Suprapubic skin (tissue), 4 donors: ENCODE measurements at regions not wholly inside any gene's neighbourhood (a gene's known extent, or its start where the extent isn't known, plus 50 kb on each side); places are given as distances from the start of the nearest gene placed in this dataset.

Source experiments
- DNase-seq, 2 donors: peaks; one replicate each; pipeline ENCODE4 v3.0.0-alpha.2; 2019; ENCODE audit warnings: low spot score in 2 of 2
- H3K27ac ChIP-seq: fragments of 200-600 bp; sonication (generic); one replicate; pipeline ENCODE4 v1.5.1; 2019
- H3K27me3 ChIP-seq: fragments of 200-600 bp; sonication (generic); one replicate; pipeline ENCODE4 v1.5.1; 2019
- H3K36me3 ChIP-seq: fragments of 200-600 bp; sonication (generic); one replicate; pipeline ENCODE4 v1.5.1; 2019
- H3K4me1 ChIP-seq: fragments of 200-600 bp; sonication (generic); one replicate; pipeline ENCODE4 v1.5.1; 2019
- H3K4me3 ChIP-seq: fragments of 200-600 bp; sonication (generic); one replicate; pipeline ENCODE4 v1.5.1; 2019; ENCODE audit warnings: mild to moderate bottlenecking
- H3K9me3 ChIP-seq: fragments of 200-600 bp; sonication (generic); one replicate; pipeline ENCODE4 v1.5.1; 2019
- CTCF ChIP-seq, 2 donors: fragments of 200-600 bp in 1 of 2; fragments of 450-650 bp in 1 of 2; sonication (generic) in 1 of 2; IDR thresholded peaks; one replicate each; pipeline ENCODE4 v1.5.1; 2016 to 2019; ENCODE audit warnings: antibody characterized with exemption in 2 of 2, mild to moderate bottlenecking in 1 of 2, moderate library complexity in 1 of 2
- EP300 ChIP-seq: sonication (generic); formaldehyde crosslinking; IDR thresholded peaks from one replicate; pipeline ENCODE4 v1.6.1; 2017; ENCODE audit warnings: antibody characterized with exemption
- POLR2A ChIP-seq, 2 donors: fragments of 450-650 bp; IDR thresholded peaks; one replicate each; pipeline ENCODE4 v1.6.1; 2017; ENCODE audit warnings: antibody characterized with exemption in 2 of 2, mild to moderate bottlenecking in 2 of 2, moderate library complexity in 2 of 2
- POLR2AphosphoS5 ChIP-seq, 3 donors: sonication (generic); formaldehyde crosslinking; IDR thresholded peaks; one replicate each; pipeline ENCODE4 v1.6.1; 2017; ENCODE audit warnings: antibody characterized with exemption in 3 of 3
- WGBS: methylation state at CpG from one replicate; pipeline ENCODE4 v1.1.5; 2018; 5-methylcytosine and 5-hydroxymethylcytosine counted together

- peaks cover 80% of the 10 kb centered on the region for H3K27me3 ChIP-seq
- H3K4me1 ChIP-seq, result peaks cover 5% of the 10 kb centered on the region
- H3K27ac ChIP-seq, result no peak overlapping the region
- H3K36me3 ChIP-seq, result no peaks in the 10 kb centered on the region
- no peak for DNase-seq
- WGBS, result 66% methylated on average over 9 of the region's 9 CpGs
- no peaks in the 10 kb centered on the region for H3K9me3 ChIP-seq
- no peak overlapping the region for H3K4me3 ChIP-seq
- TF ChIP-seq EP300, result no peak
- no peak for TF ChIP-seq POLR2A (IDR thresholded peaks at IDR 0.05)
- no peak for TF ChIP-seq CTCF (IDR thresholded peaks at IDR 0.05)
- TF ChIP-seq POLR2AphosphoS5 (IDR thresholded peaks at IDR 0.05), result no peak
These were observed 358.8 kb downstream of the C16orf95 start for GRCh38 chr16:86958423-86958822.

DNA sequence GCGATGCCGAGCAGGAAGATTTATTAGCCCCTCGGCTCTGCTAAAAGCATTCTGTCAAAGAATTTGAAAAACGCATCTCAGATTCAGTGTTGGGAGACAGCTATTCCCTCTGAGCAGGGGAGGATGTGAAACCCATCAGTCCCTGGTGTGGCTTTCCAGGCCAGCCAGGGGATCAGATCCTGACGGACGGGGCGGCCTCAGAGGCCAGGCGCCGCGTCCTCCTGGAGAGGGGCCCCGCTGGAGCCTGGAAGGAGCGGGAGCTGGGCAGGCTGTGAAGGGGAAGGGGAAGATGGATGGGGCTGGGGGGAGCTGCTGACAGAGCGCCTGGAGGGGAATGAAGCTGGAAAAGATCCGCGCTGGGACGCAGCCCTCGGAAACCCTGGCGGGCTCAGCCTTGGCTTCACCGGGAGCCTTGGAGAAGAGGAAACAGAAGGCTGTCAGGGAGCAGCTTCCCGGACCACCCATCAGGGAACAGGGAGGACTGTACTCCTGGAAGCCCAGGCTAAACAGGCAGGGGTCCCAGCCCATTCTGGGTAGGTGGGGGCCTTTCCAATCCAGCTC lies 358.0 kb downstream of the C16orf95 start:
- H3K36me3 ChIP-seq, result no peaks in the 10 kb centered on the region
- H3K4me1 ChIP-seq, result peaks cover 5% of the 10 kb centered on the region
- WGBS, result 30% methylated on average over 17 of the region's 20 CpGs
- no peak overlapping the region for H3K4me3 ChIP-seq
- no peak overlapping the region for H3K27ac ChIP-seq
- no peak for TF ChIP-seq POLR2A (IDR thresholded peaks at IDR 0.05)
- TF ChIP-seq POLR2AphosphoS5 (IDR thresholded peaks at IDR 0.05), result no peak
- TF ChIP-seq CTCF (IDR thresholded peaks at IDR 0.05), result no peak
- no peak for TF ChIP-seq EP300
- peaks cover 82% of the 10 kb centered on the region for H3K27me3 ChIP-seq
- no peak for DNase-seq
- H3K9me3 ChIP-seq, result no peaks in the 10 kb centered on the region

- Histone ChIP-seq H3K9me3 (no peaks in the 10 kb centered on the region), H3K4me1 (peaks cover 5% of the 10 kb centered on the region), H3K27me3 (peaks cover 87% of the 10 kb centered on the region), H3K36me3 (no peaks in the 10 kb centered on the region), H3K27ac (no peak overlapping the region), H3K4me3 (no peak overlapping the region)
- TF ChIP-seq POLR2A (IDR thresholded peaks at IDR 0.05) (no peak), CTCF (IDR thresholded peaks at IDR 0.05) (no peak), EP300 (no peak), POLR2AphosphoS5 (IDR thresholded peaks at IDR 0.05) (no peak)
- 83% methylated on average over 1 of the region's 3 CpGs for WGBS
- DNase-seq, result no peak
These were observed 357.5 kb downstream of the C16orf95 start for GRCh38 chr16:86959729-86960128.

DNA sequence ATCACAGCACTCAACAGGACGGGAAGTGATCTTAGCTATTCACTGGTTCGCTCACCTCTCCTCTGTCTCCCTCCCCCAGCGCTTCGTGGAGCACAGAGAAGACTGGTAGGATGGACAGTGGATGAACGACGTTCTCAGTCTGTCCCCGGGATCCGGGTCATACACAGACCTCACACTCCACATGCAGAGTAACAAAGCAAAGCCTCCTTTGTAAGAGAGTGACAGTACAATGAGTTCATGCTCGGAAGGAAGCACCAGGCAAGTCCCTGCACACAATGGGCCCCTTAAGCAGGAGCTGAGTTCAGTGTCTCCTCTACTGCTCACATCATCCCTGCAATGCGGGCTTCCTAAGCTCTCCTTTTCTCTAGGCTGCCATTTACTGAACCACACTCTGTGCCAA lies 356.9 kb downstream of the C16orf95 start:
- Histone ChIP-seq H3K9me3 (no peaks in the 10 kb centered on the region), H3K36me3 (no peaks in the 10 kb centered on the region), H3K4me3 (no peak overlapping the region), H3K27me3 (peaks cover 82% of the 10 kb centered on the region), H3K4me1 (peaks cover 5% of the 10 kb centered on the region), H3K27ac (no peak overlapping the region)
- no peak for DNase-seq
- TF ChIP-seq CTCF (IDR thresholded peaks at IDR 0.05), result no peak
- no peak for TF ChIP-seq POLR2A (IDR thresholded peaks at IDR 0.05)
- TF ChIP-seq POLR2AphosphoS5 (IDR thresholded peaks at IDR 0.05), result no peak
- no peak for TF ChIP-seq EP300
- 79% methylated on average over 10 of the region's 10 CpGs for WGBS

DNA sequence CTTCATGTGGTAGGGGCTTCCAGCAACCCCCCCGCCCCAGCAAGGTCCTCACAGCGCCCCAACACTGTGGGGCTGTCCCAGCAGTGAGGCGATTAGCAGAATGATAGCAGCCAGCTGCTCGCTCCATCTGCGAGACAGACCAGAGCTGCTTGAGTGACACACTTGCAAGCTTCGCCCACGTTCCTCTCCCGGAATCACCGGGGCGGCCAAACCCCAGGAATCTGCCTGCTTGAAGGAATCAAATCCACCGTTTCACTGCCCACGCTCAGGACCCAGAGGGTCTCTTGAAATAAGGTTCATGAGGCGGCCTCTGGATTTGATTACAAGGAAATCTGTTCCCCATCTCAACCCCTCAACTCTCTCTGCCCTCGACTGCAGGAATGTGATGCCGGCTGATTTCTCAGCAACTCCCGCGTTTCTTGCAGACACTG lies 356.0 kb downstream of the C16orf95 start:
- no peak for TF ChIP-seq CTCF (IDR thresholded peaks at IDR 0.05)
- H3K27ac ChIP-seq, result no peak overlapping the region
- H3K36me3 ChIP-seq, result no peaks in the 10 kb centered on the region
- H3K4me3 ChIP-seq, result no peak overlapping the region
- 38% methylated on average over 6 of the region's 17 CpGs for WGBS
- H3K9me3 ChIP-seq, result no peaks in the 10 kb centered on the region
- DNase-seq, result no peak
- H3K27me3 ChIP-seq, result peaks cover 74% of the 10 kb centered on the region
- H3K4me1 ChIP-seq, result peaks cover 5% of the 10 kb centered on the region
